Suprapubic skin (tissue), 4 donors: ENCODE measurements at regions not wholly inside any gene's neighbourhood (a gene's known extent, or its start where the extent isn't known, plus 50 kb on each side); places are given as distances from the start of the nearest gene placed in this dataset.

Experiments used
- DNase-seq, 2 donors: peaks; one replicate each; pipeline ENCODE4 v3.0.0-alpha.2; 2019; ENCODE audit warnings: low spot score in 2 of 2
- H3K27ac ChIP-seq: fragments of 200-600 bp; sonication (generic); one replicate; pipeline ENCODE4 v1.5.1; 2019
- H3K27me3 ChIP-seq: fragments of 200-600 bp; sonication (generic); one replicate; pipeline ENCODE4 v1.5.1; 2019
- H3K36me3 ChIP-seq: fragments of 200-600 bp; sonication (generic); one replicate; pipeline ENCODE4 v1.5.1; 2019
- H3K4me1 ChIP-seq: fragments of 200-600 bp; sonication (generic); one replicate; pipeline ENCODE4 v1.5.1; 2019
- H3K4me3 ChIP-seq: fragments of 200-600 bp; sonication (generic); one replicate; pipeline ENCODE4 v1.5.1; 2019; ENCODE audit warnings: mild to moderate bottlenecking
- H3K9me3 ChIP-seq: fragments of 200-600 bp; sonication (generic); one replicate; pipeline ENCODE4 v1.5.1; 2019
- EP300 ChIP-seq: sonication (generic); formaldehyde crosslinking; IDR thresholded peaks from one replicate; pipeline ENCODE4 v1.6.1; 2017; ENCODE audit warnings: antibody characterized with exemption
- POLR2A ChIP-seq, 2 donors: fragments of 450-650 bp; IDR thresholded peaks; one replicate each; pipeline ENCODE4 v1.6.1; 2017; ENCODE audit warnings: antibody characterized with exemption in 2 of 2, mild to moderate bottlenecking in 2 of 2, moderate library complexity in 2 of 2
- POLR2AphosphoS5 ChIP-seq, 3 donors: sonication (generic); formaldehyde crosslinking; IDR thresholded peaks; one replicate each; pipeline ENCODE4 v1.6.1; 2017; ENCODE audit warnings: antibody characterized with exemption in 3 of 3
- WGBS: methylation state at CpG from one replicate; pipeline ENCODE4 v1.1.5; 2018; 5-methylcytosine and 5-hydroxymethylcytosine counted together
- TF ChIP-seq, protein P1 (sequence below), 2 donors: fragments of 200-600 bp in 1 of 2; fragments of 450-650 bp in 1 of 2; sonication (generic) in 1 of 2; IDR thresholded peaks; one replicate each; pipeline ENCODE4 v1.5.1; 2016 to 2019; ENCODE audit warnings: antibody characterized with exemption in 2 of 2, mild to moderate bottlenecking in 1 of 2, moderate library complexity in 1 of 2

DNA sequence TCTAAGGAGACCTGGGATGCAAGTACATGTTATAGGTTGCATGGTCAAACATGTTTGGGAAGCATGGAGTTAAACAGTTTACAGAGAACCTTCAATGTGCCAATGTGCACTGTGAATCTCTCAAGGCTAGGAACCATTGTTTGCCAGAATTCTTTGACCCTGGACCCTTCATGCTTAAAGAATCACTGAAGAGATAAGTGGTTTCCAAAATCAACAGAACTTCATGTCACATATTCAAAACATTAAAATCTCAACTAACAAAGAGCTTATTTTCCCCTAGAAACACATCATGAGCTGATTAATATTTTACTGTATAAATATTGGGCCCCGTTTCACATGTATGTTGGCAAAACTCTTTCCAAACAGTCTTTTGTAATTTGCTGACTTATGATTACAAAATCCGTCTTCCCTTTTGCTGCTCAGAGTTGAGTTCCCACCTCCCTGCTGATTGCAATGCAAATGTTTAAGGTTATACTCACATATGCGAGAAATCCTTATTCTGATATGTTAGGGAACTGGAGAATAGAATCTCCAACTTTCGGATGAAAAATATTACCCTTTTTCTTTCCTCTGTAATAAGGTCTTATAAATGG, 380.2 kb downstream of the DIPK2A start:
- Histone ChIP-seq H3K9me3 (no peaks in the 10 kb centered on the region), H3K36me3 (no peaks in the 10 kb centered on the region), H3K27me3 (no peaks in the 10 kb centered on the region), H3K4me1 (no peaks in the 10 kb centered on the region), H3K27ac (no peak overlapping the region), H3K4me3 (no peak overlapping the region)
- DNase-seq = no peak
- no peak for TF ChIP-seq POLR2AphosphoS5 (IDR thresholded peaks at IDR 0.05)
- TF ChIP-seq POLR2A (IDR thresholded peaks at IDR 0.05) = no peak
- TF ChIP-seq, protein P1, sequence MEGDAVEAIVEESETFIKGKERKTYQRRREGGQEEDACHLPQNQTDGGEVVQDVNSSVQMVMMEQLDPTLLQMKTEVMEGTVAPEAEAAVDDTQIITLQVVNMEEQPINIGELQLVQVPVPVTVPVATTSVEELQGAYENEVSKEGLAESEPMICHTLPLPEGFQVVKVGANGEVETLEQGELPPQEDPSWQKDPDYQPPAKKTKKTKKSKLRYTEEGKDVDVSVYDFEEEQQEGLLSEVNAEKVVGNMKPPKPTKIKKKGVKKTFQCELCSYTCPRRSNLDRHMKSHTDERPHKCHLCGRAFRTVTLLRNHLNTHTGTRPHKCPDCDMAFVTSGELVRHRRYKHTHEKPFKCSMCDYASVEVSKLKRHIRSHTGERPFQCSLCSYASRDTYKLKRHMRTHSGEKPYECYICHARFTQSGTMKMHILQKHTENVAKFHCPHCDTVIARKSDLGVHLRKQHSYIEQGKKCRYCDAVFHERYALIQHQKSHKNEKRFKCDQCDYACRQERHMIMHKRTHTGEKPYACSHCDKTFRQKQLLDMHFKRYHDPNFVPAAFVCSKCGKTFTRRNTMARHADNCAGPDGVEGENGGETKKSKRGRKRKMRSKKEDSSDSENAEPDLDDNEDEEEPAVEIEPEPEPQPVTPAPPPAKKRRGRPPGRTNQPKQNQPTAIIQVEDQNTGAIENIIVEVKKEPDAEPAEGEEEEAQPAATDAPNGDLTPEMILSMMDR (IDR thresholded peaks at IDR 0.05) = no peak
- TF ChIP-seq EP300 = no peak
- 69% methylated on average over 4 of the region's 4 CpGs for WGBS

DNA sequence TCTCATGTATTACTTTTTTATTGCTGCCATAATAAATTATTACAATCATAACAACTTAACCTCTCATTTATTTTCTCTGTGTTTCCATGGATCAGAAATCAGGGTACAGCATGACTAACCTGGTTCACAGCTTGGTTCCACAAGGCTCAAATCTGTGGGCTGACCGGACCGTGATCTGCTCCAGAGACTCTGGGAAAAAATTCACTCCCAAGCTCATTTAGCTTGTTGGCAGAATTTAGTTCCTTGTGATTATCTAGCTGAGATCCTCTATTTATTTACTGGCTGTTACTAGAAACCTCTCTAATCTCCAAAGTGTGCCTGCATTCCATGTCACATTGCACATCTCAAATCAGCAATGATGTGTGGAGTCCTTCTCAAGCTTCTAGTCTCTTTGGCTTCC, 386.6 kb downstream of the DIPK2A start:
- H3K36me3 ChIP-seq = no peaks in the 10 kb centered on the region
- no peaks in the 10 kb centered on the region for H3K27me3 ChIP-seq
- 50% methylated on average over 2 of the region's 2 CpGs for WGBS
- TF ChIP-seq EP300 (no peak), POLR2AphosphoS5 (IDR thresholded peaks at IDR 0.05) (no peak), POLR2A (IDR thresholded peaks at IDR 0.05) (no peak)
- TF ChIP-seq, protein P1 (IDR thresholded peaks at IDR 0.05) = no peak
- H3K4me3 ChIP-seq = no peak overlapping the region
- H3K9me3 ChIP-seq = no peaks in the 10 kb centered on the region
- H3K4me1 ChIP-seq = no peaks in the 10 kb centered on the region
- no peak for DNase-seq
- no peak overlapping the region for H3K27ac ChIP-seq

DNA sequence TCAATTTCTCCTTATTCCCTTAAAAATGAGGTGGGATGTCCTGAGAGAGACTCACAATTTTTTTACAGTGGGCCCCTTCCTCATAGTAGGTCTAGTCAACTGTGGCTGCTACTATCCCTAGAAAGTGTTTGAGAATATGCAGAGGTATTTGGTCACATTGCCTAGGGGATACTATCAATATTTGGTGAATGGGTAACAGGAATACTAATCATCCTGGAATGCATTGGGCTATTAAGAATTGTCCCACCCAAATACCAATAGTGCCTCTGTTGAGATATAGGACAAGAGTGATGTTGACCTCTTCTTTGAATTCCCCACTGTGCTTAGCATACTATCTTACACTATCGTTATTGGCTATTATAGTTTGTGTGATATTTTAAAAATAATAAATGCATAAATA, 389.4 kb downstream of the DIPK2A start:
- no peaks in the 10 kb centered on the region for H3K4me1 ChIP-seq
- H3K9me3 ChIP-seq = no peaks in the 10 kb centered on the region
- no peak overlapping the region for H3K4me3 ChIP-seq
- no peak for DNase-seq
- H3K27me3 ChIP-seq = no peaks in the 10 kb centered on the region
- no peaks in the 10 kb centered on the region for H3K36me3 ChIP-seq
- WGBS = 83% methylated on average over 1 of the region's 1 CpG
- no peak overlapping the region for H3K27ac ChIP-seq
- TF ChIP-seq POLR2A (IDR thresholded peaks at IDR 0.05) (no peak), EP300 (no peak), POLR2AphosphoS5 (IDR thresholded peaks at IDR 0.05) (no peak)
- TF ChIP-seq, protein P1 (IDR thresholded peaks at IDR 0.05) = no peak

DNA sequence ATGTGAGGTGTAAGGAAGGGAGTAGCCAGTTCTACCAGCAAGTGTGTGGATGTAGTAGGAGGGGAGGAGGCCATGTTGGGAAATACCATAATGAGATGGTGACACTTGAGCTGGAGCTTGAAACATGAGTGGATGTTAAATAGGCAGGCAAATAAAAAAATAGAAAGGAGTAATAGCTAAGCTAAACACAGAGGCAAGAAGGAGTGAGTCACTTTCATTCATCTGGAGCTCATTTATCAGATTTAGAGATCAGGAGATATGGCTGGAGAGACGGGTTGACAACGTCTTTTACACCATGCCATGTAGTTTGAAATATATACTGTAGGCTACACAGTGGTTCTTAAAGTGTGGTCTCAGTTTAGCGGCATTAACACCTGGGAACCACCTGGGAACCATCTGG, 390.5 kb downstream of the DIPK2A start:
- 42% methylated on average over 3 of the region's 3 CpGs for WGBS
- H3K4me1 ChIP-seq = no peaks in the 10 kb centered on the region
- H3K36me3 ChIP-seq = no peaks in the 10 kb centered on the region
- H3K27ac ChIP-seq = no peak overlapping the region
- TF ChIP-seq POLR2AphosphoS5 (IDR thresholded peaks at IDR 0.05) = no peak
- no peaks in the 10 kb centered on the region for H3K27me3 ChIP-seq
- H3K9me3 ChIP-seq = no peaks in the 10 kb centered on the region
- no peak overlapping the region for H3K4me3 ChIP-seq
- DNase-seq = no peak

DNA sequence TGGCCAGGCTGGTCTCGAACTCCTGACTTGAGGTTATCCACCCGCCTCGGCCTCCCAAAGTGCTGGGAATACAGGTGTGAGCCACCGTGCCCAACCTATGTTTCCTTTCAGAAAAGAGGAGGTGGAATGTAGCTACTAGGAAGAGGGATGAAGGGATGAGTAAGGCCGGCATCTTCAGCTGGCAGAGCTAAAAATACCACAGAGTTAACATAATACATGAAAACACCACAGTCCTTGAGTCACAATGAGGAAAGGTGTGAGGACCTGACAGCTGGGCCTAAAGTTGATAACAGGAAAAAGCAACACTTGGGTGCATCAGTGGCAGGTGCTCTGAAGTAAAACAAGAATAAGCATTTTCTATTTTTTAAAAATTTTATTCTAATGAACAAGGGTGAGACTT, 392.2 kb downstream of the DIPK2A start:
- 98% methylated on average over 5 of the region's 5 CpGs for WGBS
- Histone ChIP-seq H3K36me3 (no peaks in the 10 kb centered on the region), H3K4me1 (no peaks in the 10 kb centered on the region), H3K27me3 (no peaks in the 10 kb centered on the region), H3K9me3 (peaks cover 3% of the 10 kb centered on the region), H3K4me3 (no peak overlapping the region), H3K27ac (no peak overlapping the region)
- no peak for DNase-seq
- TF ChIP-seq, protein P1 (IDR thresholded peaks at IDR 0.05) = no peak
- no peak for TF ChIP-seq POLR2AphosphoS5 (IDR thresholded peaks at IDR 0.05)
- TF ChIP-seq EP300 = no peak
- TF ChIP-seq POLR2A (IDR thresholded peaks at IDR 0.05) = no peak

DNA sequence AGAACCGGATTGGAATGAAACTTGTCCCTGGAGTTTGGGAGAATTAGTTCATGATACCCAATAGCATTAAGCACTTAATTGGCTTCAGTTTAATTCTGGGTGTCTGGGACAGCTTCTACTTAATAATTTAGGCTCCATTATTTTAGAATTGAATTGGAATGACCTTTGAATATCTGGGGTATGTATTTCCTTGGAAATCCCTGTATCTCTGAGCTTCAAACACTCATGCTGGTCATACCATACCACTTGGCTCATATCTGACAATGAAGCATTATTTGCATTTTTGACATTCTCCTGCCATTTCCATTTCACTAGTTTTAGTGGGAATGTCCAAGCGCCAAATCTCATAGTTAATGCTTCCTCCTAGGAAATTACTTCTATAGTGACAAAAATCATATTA, 393.1 kb downstream of the DIPK2A start:
- Histone ChIP-seq H3K4me1 (no peaks in the 10 kb centered on the region), H3K9me3 (peaks cover 3% of the 10 kb centered on the region), H3K27ac (no peak overlapping the region), H3K4me3 (no peak overlapping the region), H3K36me3 (no peaks in the 10 kb centered on the region), H3K27me3 (no peaks in the 10 kb centered on the region)
- no peak for DNase-seq
- WGBS = 87% methylated on average over 2 of the region's 2 CpGs
- no peak for TF ChIP-seq EP300
- TF ChIP-seq, protein P1 (IDR thresholded peaks at IDR 0.05) = no peak
- TF ChIP-seq POLR2A (IDR thresholded peaks at IDR 0.05) = no peak
- TF ChIP-seq POLR2AphosphoS5 (IDR thresholded peaks at IDR 0.05) = no peak
